ENCODE measurements at regions not wholly inside any gene's neighbourhood (a gene's known extent, or its start where the extent isn't known, plus 50 kb on each side); places are given as distances from the start of the nearest gene placed in this dataset.
"Not testable (repeated sequence)": the region's sequence is repeated elsewhere in the genome, so short reads cannot be mapped to it uniquely, and the experiment has no call there.

- no peak for DNase-seq (ENCODE audit: low read depth in 2 of 2)
Observed at GRCh38 chr1:229131243-229132105, 139.4 kb upstream of the RAB4A start.

GRCh38 chr1:229132106-229132443 lies 138.8 kb upstream of the RAB4A start:
- no peak for DNase-seq (ENCODE audit: low read depth in 2 of 2)

- DNase-seq (ENCODE audit: low read depth in 2 of 2) = no peak
Observed at GRCh38 chr1:229132706-229133105, 138.2 kb upstream of the RAB4A start.

- DNase-seq (ENCODE audit: low read depth in 2 of 2) = no peak
Observed at GRCh38 chr1:229133151-229133550, 137.8 kb upstream of the RAB4A start.

- no peak for DNase-seq (ENCODE audit: low read depth in 2 of 2)
Observed at GRCh38 chr1:229133811-229134210, 137.1 kb upstream of the RAB4A start.

- DNase-seq (ENCODE audit: low read depth in 2 of 2) = not testable (repeated sequence)
Observed at GRCh38 chr1:229134381-229135217, 136.3 kb upstream of the RAB4A start.

- no peak for DNase-seq (ENCODE audit: low read depth in 2 of 2)
Observed at GRCh38 chr1:229135773-229136172, 135.1 kb upstream of the RAB4A start.

GRCh38 chr1:229136822-229137221 lies 134.1 kb upstream of the RAB4A start:
- no peak for DNase-seq (ENCODE audit: low read depth in 2 of 2)

- DNase-seq (ENCODE audit: low read depth in 2 of 2) = no peak
Observed at GRCh38 chr1:229137271-229137670, 133.6 kb upstream of the RAB4A start.

- DNase-seq (ENCODE audit: low read depth in 2 of 2) = no peak
Observed at GRCh38 chr1:229138058-229138457, 132.9 kb upstream of the RAB4A start.

GRCh38 chr1:229139331-229140118 lies 131.4 kb upstream of the RAB4A start:
- no peak for DNase-seq (ENCODE audit: low read depth in 2 of 2)

- no peak for DNase-seq (ENCODE audit: low read depth in 2 of 2)
Observed at GRCh38 chr1:229140119-229140396, 130.9 kb upstream of the RAB4A start.

- no peak for DNase-seq (ENCODE audit: low read depth in 2 of 2)
Observed at GRCh38 chr1:229141271-229141670, 129.6 kb upstream of the RAB4A start.

GRCh38 chr1:229141689-229142377 lies 129.1 kb upstream of the RAB4A start:
- DNase-seq (ENCODE audit: low read depth in 2 of 2) = no peak

- no peak for DNase-seq (ENCODE audit: low read depth in 2 of 2)
Observed at GRCh38 chr1:229142471-229142870, 128.4 kb upstream of the RAB4A start.

GRCh38 chr1:229146647-229147046 lies 124.3 kb upstream of the RAB4A start:
- DNase-seq (ENCODE audit: low read depth in 2 of 2) = no peak

GRCh38 chr1:229147072-229147471 lies 123.8 kb upstream of the RAB4A start:
- no peak for DNase-seq (ENCODE audit: low read depth in 2 of 2)

- DNase-seq (ENCODE audit: low read depth in 2 of 2) = no peak
Observed at GRCh38 chr1:229148041-229148671, 122.8 kb upstream of the RAB4A start.

- DNase-seq (ENCODE audit: low read depth in 2 of 2) = no peak
Observed at GRCh38 chr1:229148743-229149142, 122.2 kb upstream of the RAB4A start.

GRCh38 chr1:229149435-229149834 lies 121.5 kb upstream of the RAB4A start:
- DNase-seq (ENCODE audit: low read depth in 2 of 2) = no peak

- DNase-seq (ENCODE audit: low read depth in 2 of 2) = no peak
Observed at GRCh38 chr1:229150518-229150917, 120.4 kb upstream of the RAB4A start.

Measured in fibroblast of skin of left biceps (primary cell).